22Rv1 (cell line): ENCODE measurements at regions not wholly inside any gene's neighbourhood (a gene's known extent, or its start where the extent isn't known, plus 50 kb on each side); places are given as distances from the start of the nearest gene placed in this dataset.

ENCODE experiments used
- H3K27ac ChIP-seq: fragments of 450-650 bp; 2 replicates; pipeline ENCODE4 v1.5.1; 2017
- CTCF ChIP-seq: fragments of 450-650 bp; IDR thresholded peaks from 2 replicates; pipeline ENCODE4 v1.5.1; 2017; ENCODE audit warnings: mild to moderate bottlenecking
- ZFX ChIP-seq: fragments of 450-650 bp; IDR thresholded peaks from 2 replicates; pipeline ENCODE4 v1.6.1; 2017; ENCODE audit warnings: antibody characterized with exemption, borderline replicate concordance

GRCh38 chrX:110415440-110416170 lies 57.0 kb downstream of the RTL9 start:
- no peak for TF ChIP-seq CTCF
- no peak for TF ChIP-seq ZFX
- no peak overlapping the region for H3K27ac ChIP-seq

GRCh38 chrX:110417128-110417527 lies 58.5 kb downstream of the RTL9 start:
- H3K27ac ChIP-seq = no peak overlapping the region
- TF ChIP-seq ZFX = no peak
- no peak for TF ChIP-seq CTCF

- TF ChIP-seq CTCF (no peak), ZFX (no peak)
- no peak overlapping the region for H3K27ac ChIP-seq
These were observed 59.9 kb downstream of the RTL9 start for GRCh38 chrX:110418316-110419235.

- H3K27ac ChIP-seq = no peak overlapping the region
- TF ChIP-seq CTCF (no peak), ZFX (no peak)
These were observed 60.9 kb downstream of the RTL9 start for GRCh38 chrX:110419512-110419911.

- TF ChIP-seq ZFX (no peak), CTCF (no peak)
- no peak overlapping the region for H3K27ac ChIP-seq
These were observed 62.3 kb downstream of the RTL9 start for GRCh38 chrX:110420771-110421499.

GRCh38 chrX:110421500-110422455 lies 63.1 kb downstream of the RTL9 start:
- no peak for TF ChIP-seq CTCF
- no peak for TF ChIP-seq ZFX
- no peak overlapping the region for H3K27ac ChIP-seq
